ENCODE measurements at regions not wholly inside any gene's neighbourhood (a gene's known extent, or its start where the extent isn't known, plus 50 kb on each side); places are given as distances from the start of the nearest gene placed in this dataset.

GRCh38 chrX:98405376-98405775 is 1521.7 kb downstream of the RPA4 start:
- TF ChIP-seq CTCF (IDR thresholded peaks at IDR 0.05) = no peak
- TF ChIP-seq POLR2A (IDR thresholded peaks at IDR 0.05) = no peak
